ENCODE measurements at regions not wholly inside any gene's neighbourhood (a gene's known extent, or its start where the extent isn't known, plus 50 kb on each side); places are given as distances from the start of the nearest gene placed in this dataset.
"Not testable (repeated sequence)": the region's sequence is repeated elsewhere in the genome, so short reads cannot be mapped to it uniquely, and the experiment has no call there.

DNA sequence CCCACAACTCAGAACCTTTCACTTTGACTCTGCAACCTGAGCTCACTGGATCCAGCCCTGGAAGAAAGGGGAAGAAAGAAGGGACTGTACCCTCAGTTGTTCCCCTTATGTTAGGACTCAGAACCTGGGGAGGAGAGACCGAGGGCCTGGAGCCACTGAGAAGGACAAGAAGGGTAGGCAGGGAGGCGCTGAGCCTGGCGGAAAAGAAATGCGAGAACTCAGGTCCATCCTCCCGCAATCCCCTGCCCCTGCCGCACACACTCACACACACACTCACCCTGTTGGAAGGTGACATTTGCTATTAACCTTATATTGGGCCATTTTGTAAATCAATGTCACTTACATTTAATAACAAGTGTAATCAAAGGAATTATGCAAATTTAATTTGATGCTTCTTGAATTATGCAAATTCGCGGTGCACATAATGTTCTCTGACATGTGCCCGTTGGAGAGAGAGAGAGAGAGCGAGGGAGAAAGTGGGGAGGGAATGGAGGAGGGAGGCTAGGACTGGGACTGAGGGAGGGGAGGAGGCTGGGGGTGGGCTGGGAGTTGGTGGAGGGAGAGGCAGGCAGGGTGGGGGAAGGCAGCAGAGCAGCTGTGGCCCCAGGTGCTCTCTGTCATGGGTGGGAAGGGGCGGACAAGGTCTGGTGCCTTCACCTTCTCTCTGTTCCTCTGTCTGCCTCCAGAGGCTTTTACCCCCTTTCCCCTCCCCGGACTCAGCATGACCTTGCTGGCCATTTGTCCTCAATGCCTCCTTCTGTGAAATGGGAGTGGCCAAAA, 99.6 kb upstream of the PAX2 start:
- TF ChIP-seq, protein P1, sequence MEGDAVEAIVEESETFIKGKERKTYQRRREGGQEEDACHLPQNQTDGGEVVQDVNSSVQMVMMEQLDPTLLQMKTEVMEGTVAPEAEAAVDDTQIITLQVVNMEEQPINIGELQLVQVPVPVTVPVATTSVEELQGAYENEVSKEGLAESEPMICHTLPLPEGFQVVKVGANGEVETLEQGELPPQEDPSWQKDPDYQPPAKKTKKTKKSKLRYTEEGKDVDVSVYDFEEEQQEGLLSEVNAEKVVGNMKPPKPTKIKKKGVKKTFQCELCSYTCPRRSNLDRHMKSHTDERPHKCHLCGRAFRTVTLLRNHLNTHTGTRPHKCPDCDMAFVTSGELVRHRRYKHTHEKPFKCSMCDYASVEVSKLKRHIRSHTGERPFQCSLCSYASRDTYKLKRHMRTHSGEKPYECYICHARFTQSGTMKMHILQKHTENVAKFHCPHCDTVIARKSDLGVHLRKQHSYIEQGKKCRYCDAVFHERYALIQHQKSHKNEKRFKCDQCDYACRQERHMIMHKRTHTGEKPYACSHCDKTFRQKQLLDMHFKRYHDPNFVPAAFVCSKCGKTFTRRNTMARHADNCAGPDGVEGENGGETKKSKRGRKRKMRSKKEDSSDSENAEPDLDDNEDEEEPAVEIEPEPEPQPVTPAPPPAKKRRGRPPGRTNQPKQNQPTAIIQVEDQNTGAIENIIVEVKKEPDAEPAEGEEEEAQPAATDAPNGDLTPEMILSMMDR (IDR thresholded peaks at IDR 0.05), result no peak
- TF ChIP-seq POLR2A (IDR thresholded peaks at IDR 0.05), result no peak
- DNase-seq (ENCODE audit: low spot score in 2 of 2), result no peak
- WGBS, 2 donors, result 33 to 36% methylated on average over 12 of the region's 12 CpGs
- intact Hi-C loops (cut with DNase I; ENCODE audit: low total_unique reads), result no loop called here
- H3K4me3 ChIP-seq (ENCODE audit: low read depth, poor library complexity, severe bottlenecking), result no peak overlapping the region

DNA sequence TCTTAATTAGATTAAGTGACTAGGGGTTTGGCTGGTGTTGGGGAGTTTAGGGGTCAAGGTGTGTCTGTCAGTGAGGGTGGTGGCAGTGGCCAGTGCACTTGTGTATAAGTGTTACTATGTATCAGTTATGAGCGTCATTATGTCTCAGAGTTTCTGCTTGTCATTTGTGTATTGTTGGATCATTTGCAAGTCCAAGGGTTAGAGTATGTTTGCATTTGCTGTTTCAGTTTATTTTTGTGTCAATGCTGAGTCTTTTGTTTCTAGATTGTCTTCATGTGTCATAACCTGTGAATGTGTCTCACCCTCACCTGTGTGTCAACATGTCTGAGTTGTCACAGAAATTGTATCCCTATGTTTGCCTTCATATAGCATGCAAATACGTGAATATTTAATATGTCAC, 97.5 kb upstream of the PAX2 start:
- WGBS, 2 donors, result 84 to 87% methylated on average over 2 of the region's 2 CpGs
- H3K4me3 ChIP-seq (ENCODE audit: low read depth, poor library complexity, severe bottlenecking), result no peak overlapping the region
- TF ChIP-seq, protein P1 (IDR thresholded peaks at IDR 0.05), result no peak
- TF ChIP-seq POLR2A (IDR thresholded peaks at IDR 0.05), result no peak
- intact Hi-C loops (cut with DNase I; ENCODE audit: low total_unique reads), result no loop called here
- no peak for DNase-seq (ENCODE audit: low spot score in 2 of 2)

- TF ChIP-seq, protein P1 (IDR thresholded peaks at IDR 0.05), result no peak
- TF ChIP-seq POLR2A (IDR thresholded peaks at IDR 0.05), result no peak
- H3K4me3 ChIP-seq (ENCODE audit: low read depth, poor library complexity, severe bottlenecking), result no peak overlapping the region
- intact Hi-C loops (cut with DNase I; ENCODE audit: low total_unique reads), result no loop called here
- 84 to 85% methylated on average over 7 of the region's 7 CpGs for WGBS, 2 donors
- no peak for DNase-seq (ENCODE audit: low spot score in 2 of 2)
These were observed 94.7 kb upstream of the PAX2 start for GRCh38 chr10:100650693-100651092.

DNA sequence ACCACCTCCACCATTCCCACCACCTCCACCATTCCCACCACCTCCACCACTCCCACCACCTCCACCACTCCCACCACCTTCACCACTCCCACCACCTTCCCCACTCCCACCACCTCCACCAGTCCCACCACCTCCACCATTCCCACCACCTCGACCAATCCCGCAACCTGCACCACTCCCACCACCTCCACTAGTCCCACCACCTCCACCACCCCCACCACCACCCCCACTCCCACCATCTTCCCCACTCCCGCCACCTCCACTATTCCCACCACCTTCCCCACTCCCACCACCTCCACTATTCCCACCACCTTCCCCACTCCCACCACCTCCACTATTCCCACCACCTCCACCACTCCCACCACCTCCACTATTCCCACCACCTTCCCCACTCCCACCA, 94.3 kb upstream of the PAX2 start:
- H3K4me3 ChIP-seq (ENCODE audit: low read depth, poor library complexity, severe bottlenecking); intact Hi-C loops (cut with DNase I; ENCODE audit: low total_unique reads); DNase-seq (ENCODE audit: low spot score in 2 of 2): not testable (repeated sequence)
- 87 to 96% methylated on average over 3 of the region's 3 CpGs for WGBS, 2 donors

DNA sequence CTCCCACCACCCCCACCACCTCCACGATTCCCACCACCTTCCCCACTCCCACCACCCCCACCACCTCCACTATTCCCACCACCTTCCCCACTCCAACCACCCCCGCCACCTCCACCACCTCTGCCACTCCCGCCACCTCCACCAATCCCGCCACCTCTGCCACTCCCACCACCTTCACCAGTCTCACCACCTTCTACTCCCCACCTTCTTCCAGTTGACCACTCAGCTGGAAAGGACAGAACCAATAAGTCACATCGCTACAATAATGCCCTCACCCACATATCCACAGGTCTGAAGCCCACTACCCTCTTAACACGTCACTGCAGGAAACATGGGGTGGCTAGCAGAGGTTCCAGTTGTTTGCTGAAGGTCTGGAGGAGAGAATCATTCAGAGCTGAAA, 93.5 kb upstream of the PAX2 start:
- TF ChIP-seq POLR2A (IDR thresholded peaks at IDR 0.05), result no peak
- TF ChIP-seq, protein P1 (IDR thresholded peaks at IDR 0.05), result no peak
- 83 to 91% methylated on average over 4 to 5 of the region's 6 CpGs for WGBS, 2 donors
- intact Hi-C loops (cut with DNase I; ENCODE audit: low total_unique reads), result no loop called here
- DNase-seq (ENCODE audit: low spot score in 2 of 2), result no peak
- no peak overlapping the region for H3K4me3 ChIP-seq (ENCODE audit: low read depth, poor library complexity, severe bottlenecking)

GRCh38 chr10:100652406-100653135, 92.8 kb upstream of the PAX2 start:
- TF ChIP-seq, protein P1 (IDR thresholded peaks at IDR 0.05), result no peak
- TF ChIP-seq POLR2A (IDR thresholded peaks at IDR 0.05), result no peak
- WGBS, 2 donors, result 60 to 67% methylated on average over 7 of the region's 7 CpGs
- H3K4me3 ChIP-seq (ENCODE audit: low read depth, poor library complexity, severe bottlenecking), result no peak overlapping the region
- no peak for DNase-seq (ENCODE audit: low spot score in 2 of 2)
- intact Hi-C loops (cut with DNase I; ENCODE audit: low total_unique reads), result no loop called here
